HFF-Myc (cell line): ENCODE measurements at regions not wholly inside any gene's neighbourhood (a gene's known extent, or its start where the extent isn't known, plus 50 kb on each side); places are given as distances from the start of the nearest gene placed in this dataset.

Experiments used
- DNase-seq: peaks from one replicate; pipeline ENCODE4 v3.0.0-alpha.2; 2011; ENCODE audit warnings: low read depth; ENCODE audit errors: extremely low read depth
- H3K4me3 ChIP-seq: replicated peaks from 2 replicates; pipeline ENCODE4 v1.5.1; 2011; ENCODE audit warnings: low read depth, mild to moderate bottlenecking, control low read depth, low read length
- CTCF ChIP-seq: IDR thresholded peaks from 2 replicates; pipeline ENCODE4 v1.5.1; 2012; ENCODE audit warnings: mild to moderate bottlenecking, low read depth, low read length, control low read depth; ENCODE audit errors: missing control alignments

- TF ChIP-seq CTCF: no peak
- no peak for DNase-seq
- H3K4me3 ChIP-seq: no peak overlapping the region
Measured at GRCh38 chr6:93035756-93036155, 383.6 kb downstream of the EPHA7 start.

- DNase-seq: no peak
- H3K4me3 ChIP-seq: no peak overlapping the region
- TF ChIP-seq CTCF: no peak
Measured at GRCh38 chr6:93021235-93021915, 398.0 kb downstream of the EPHA7 start.

- H3K4me3 ChIP-seq: no peak overlapping the region
- TF ChIP-seq CTCF: no peak
- no peak for DNase-seq
Measured at GRCh38 chr6:93017626-93018025, 401.7 kb downstream of the EPHA7 start.

GRCh38 chr6:93017213-93017612 is 402.1 kb downstream of the EPHA7 start:
- DNase-seq: no peak
- no peak for TF ChIP-seq CTCF
- no peak overlapping the region for H3K4me3 ChIP-seq

- no peak for DNase-seq
- no peak overlapping the region for H3K4me3 ChIP-seq
- no peak for TF ChIP-seq CTCF
Measured at GRCh38 chr6:93013054-93013453, 406.3 kb downstream of the EPHA7 start.

GRCh38 chr6:93008375-93008774 is 411.0 kb downstream of the EPHA7 start:
- DNase-seq: no peak
- TF ChIP-seq CTCF: no peak
- H3K4me3 ChIP-seq: no peak overlapping the region

- no peak for TF ChIP-seq CTCF
- no peak for DNase-seq
- H3K4me3 ChIP-seq: no peak overlapping the region
Measured at GRCh38 chr6:92989656-92990055, 429.7 kb downstream of the EPHA7 start.
